HCT116 (cell line): ENCODE measurements at regions not wholly inside any gene's neighbourhood (a gene's known extent, or its start where the extent isn't known, plus 50 kb on each side); places are given as distances from the start of the nearest gene placed in this dataset.

Experiments used
- ATAC-seq: fragments of 200-7000 bp; cut with Tn5 transposase; 2 replicates; pipeline ENCODE4 v1.9.1; 2020; ENCODE audit warnings: mild to moderate bottlenecking, moderate library complexity
- BruUV-seq: library from RNA; stranded (reverse); fragments of 400-500 nt; replicated peaks from 2 replicates; lab custom pipeline; 2021; lab: Mats Ljungman, UMichigan
- CTCF ChIA-PET: fragments of 300-600 bp; sonication (Branson Sonifier 250); formaldehyde crosslinking; loops from one replicate; lab custom pipeline; 2021; ENCODE audit warnings: antibody characterized with exemption; lab: Charles Lee
- POLR2A ChIA-PET: fragments of 300-600, 350-600 bp; sonication (Branson Sonifier 250); formaldehyde crosslinking; loops from one replicate; lab custom pipeline; 2021; ENCODE audit warnings: antibody characterized with exemption; lab: Charles Lee
- RAD21 ChIA-PET, 2 experiments: fragments of 300-600 bp; sonication (Branson Sonifier 250); formaldehyde crosslinking; loops; one replicate each; lab custom pipeline; 2023; ENCODE audit warnings: low total read pairs in 2 of 2; ENCODE audit not compliant: uncharacterized antibody in 2 of 2, unreplicated experiment in 2 of 2, low non-redundant PET in 1 of 2; lab: Charles Lee
- DNase-seq: peaks from one replicate; pipeline ENCODE4 v3.0.0-alpha.2; 2010; ENCODE audit warnings: low read depth, low spot score
- H2AFZ ChIP-seq: fragments of 200-600 bp; shearing (Covaris generic), sonication (generic); 2 replicates; pipeline ENCODE4 v1.6.1; 2017; ENCODE audit warnings: low read depth, mixed run types, mixed read lengths, antibody characterized with exemption, low read length; ENCODE audit not compliant: poor library complexity, severe bottlenecking
- H3K27ac ChIP-seq: 2 replicates; pipeline ENCODE4 v1.5.1; 2012; ENCODE audit warnings: low read depth, low read length
- H3K27me3 ChIP-seq: fragments of 200-600 bp; sonication (generic); 2 replicates; pipeline ENCODE4 v1.6.1; 2016; ENCODE audit warnings: mixed run types, low read length, mixed read lengths; ENCODE audit not compliant: insufficient read depth
- H3K36me3 ChIP-seq, 2 experiments: fragments of 200-500 bp in 1 of 2; fragments of 200-600 bp in 1 of 2; sonication (Bioruptor generic) in 1 of 2; sonication (generic) in 1 of 2; 2 replicates each; pipeline versions ENCODE4 v1.5.1 to v1.6.1; 2014 to 2016; ENCODE audit warnings: low read length in 2 of 2, inconsistent platforms in 1 of 2, mixed read lengths in 1 of 2, mixed run types in 1 of 2; ENCODE audit not compliant: insufficient read depth in 2 of 2, control insufficient read depth in 1 of 2
- H3K4me1 ChIP-seq, 2 experiments: fragments of 200-600 bp in 1 of 2; sonication (generic) in 1 of 2; 2 replicates each; pipeline versions ENCODE4 v1.5.1 to v1.6.1; 2012 to 2017; ENCODE audit warnings: low read length in 2 of 2, inconsistent platforms in 1 of 2, mild to moderate bottlenecking in 1 of 2, mixed read lengths in 1 of 2, mixed run types in 1 of 2, moderate library complexity in 1 of 2; ENCODE audit not compliant: insufficient read depth in 2 of 2, control insufficient read depth in 1 of 2
- H3K4me2 ChIP-seq: fragments of 200-600 bp; sonication (generic); 2 replicates; pipeline ENCODE4 v1.6.1; 2017; ENCODE audit warnings: mixed run types, low read length, mixed read lengths
- H3K4me3 ChIP-seq, 2 experiments: fragments of 200-600 bp in 1 of 2; sonication (generic) in 1 of 2; replicated peaks in 1 of 2; 2 replicates each; pipeline ENCODE4 v1.5.1; 2011 to 2016; ENCODE audit warnings: low read length in 2 of 2, control low read depth in 1 of 2, low read depth in 1 of 2, mild to moderate bottlenecking in 1 of 2, mixed read lengths in 1 of 2, mixed run types in 1 of 2
- H3K79me2 ChIP-seq: fragments of 200-600 bp; sonication (generic); 2 replicates; pipeline ENCODE4 v1.6.1; 2017; ENCODE audit warnings: mild to moderate bottlenecking, mixed run types, low read length, moderate library complexity, mixed read lengths; ENCODE audit not compliant: insufficient read depth
- H3K9ac ChIP-seq: fragments of 200-600 bp; sonication (generic); 2 replicates; pipeline ENCODE4 v1.6.1; 2016; ENCODE audit warnings: low read length, mixed read lengths
- H3K9me2 ChIP-seq: fragments of 200-600 bp; sonication (generic), shearing (Covaris generic); 2 replicates; pipeline ENCODE4 v1.6.1; 2017; ENCODE audit warnings: mixed run types, mild to moderate bottlenecking, moderate library complexity; ENCODE audit not compliant: insufficient read depth
- H3K9me3 ChIP-seq, 2 experiments: fragments of 200-500 bp in 1 of 2; fragments of 200-600 bp in 1 of 2; sonication (Bioruptor generic) in 1 of 2; sonication (generic) in 1 of 2; 2 replicates each; pipeline ENCODE4 v1.6.1; 2014 to 2017; ENCODE audit warnings: low read length in 2 of 2, mixed read lengths in 2 of 2, inconsistent platforms in 1 of 2, low read depth in 1 of 2, mild to moderate bottlenecking in 1 of 2, mixed run types in 1 of 2, moderate library complexity in 1 of 2; ENCODE audit not compliant: control insufficient read depth in 1 of 2, insufficient read depth in 1 of 2
- H4K20me1 ChIP-seq: fragments of 200-600 bp; sonication (generic), shearing (Covaris generic); 2 replicates; pipeline ENCODE4 v1.6.1; 2017; ENCODE audit warnings: mixed run types, mild to moderate bottlenecking, moderate library complexity; ENCODE audit not compliant: insufficient read depth
- CBX3 ChIP-seq: IDR thresholded peaks from 2 replicates; pipeline ENCODE4 v1.6.1; 2012; ENCODE audit warnings: low read depth
- CEBPB ChIP-seq: IDR thresholded peaks from 2 replicates; pipeline ENCODE4 v1.6.1; 2012; ENCODE audit warnings: low read depth
- CTCF ChIP-seq, 3 experiments: fragments of 200-600 bp in 1 of 3; sonication (generic) in 1 of 3; IDR thresholded peaks in 2 of 3; conservative IDR thresholded peaks in 1 of 3; 2 replicates each; pipeline ENCODE4 v1.5.1; 2012 to 2017; ENCODE audit warnings: low read depth in 2 of 3, low read length in 2 of 3, antibody characterized with exemption in 1 of 3, borderline replicate concordance in 1 of 3, control low read depth in 1 of 3, mild to moderate bottlenecking in 1 of 3, mixed read lengths in 1 of 3, mixed run types in 1 of 3, moderate library complexity in 1 of 3; ENCODE audit not compliant: insufficient read depth in 1 of 3
- EGR1 ChIP-seq: IDR thresholded peaks from 2 replicates; pipeline ENCODE4 v1.6.1; 2012; ENCODE audit warnings: low read depth
- EZH2 ChIP-seq: fragments of 200-600 bp; sonication (generic); IDR thresholded peaks from 2 replicates; pipeline ENCODE4 v1.6.1; 2017; ENCODE audit warnings: antibody characterized with exemption, mixed run types
- EZH2phosphoT487 ChIP-seq: fragments of 200-600 bp; IDR thresholded peaks from 2 replicates; pipeline ENCODE4 v1.6.1; 2018; ENCODE audit warnings: antibody characterized with exemption, borderline replicate concordance
- JUND ChIP-seq: IDR thresholded peaks from 2 replicates; pipeline ENCODE4 v1.6.1; 2012
- POLR2A ChIP-seq: IDR thresholded peaks from 2 replicates; pipeline ENCODE4 v1.7.0; 2011; ENCODE audit warnings: borderline replicate concordance; ENCODE audit not compliant: insufficient read depth, insufficient read length; ENCODE audit errors: extremely low read depth
- RAD21 ChIP-seq: IDR thresholded peaks from 2 replicates; pipeline ENCODE4 v1.6.1; 2012; ENCODE audit warnings: low read depth, mild to moderate bottlenecking
- SIN3A ChIP-seq: IDR thresholded peaks from 2 replicates; pipeline ENCODE4 v1.6.1; 2012; ENCODE audit warnings: low read depth
- SP1 ChIP-seq: IDR thresholded peaks from 2 replicates; pipeline ENCODE4 v1.6.1; 2012; ENCODE audit warnings: low read depth
- TCF7L2 ChIP-seq: IDR thresholded peaks from 2 replicates; pipeline ENCODE4 v1.7.0; 2011; ENCODE audit warnings: borderline replicate concordance, inconsistent platforms; ENCODE audit not compliant: insufficient read depth, insufficient read length; ENCODE audit errors: extremely low read depth
- YY1 ChIP-seq: IDR thresholded peaks from 2 replicates; pipeline ENCODE4 v1.6.1; 2011; ENCODE audit warnings: low read length, low read depth, moderate library complexity, mild to moderate bottlenecking; ENCODE audit not compliant: insufficient replicate concordance; ENCODE audit errors: extremely low read depth
- ZBTB33 ChIP-seq: IDR thresholded peaks from 2 replicates; pipeline ENCODE4 v1.6.1; 2011; ENCODE audit warnings: mild to moderate bottlenecking, low read length, moderate library complexity; ENCODE audit not compliant: insufficient replicate concordance; ENCODE audit errors: extremely low read depth
- ZNF274 ChIP-seq: fragments of 200-500 bp; sonication (Bioruptor generic); IDR thresholded peaks from 2 replicates; pipeline ENCODE4 v1.6.1; 2014; ENCODE audit warnings: mild to moderate bottlenecking, low read depth, low read length, inconsistent platforms
- intact Hi-C: fragments of 100-400 bp; cut with micrococcal nuclease; formaldehyde crosslinking; loops from 2 replicates; pipeline ENCODE4 v1.10.0; 2022
- TF ChIP-seq, protein P1 (sequence below): IDR thresholded peaks from 2 replicates; pipeline ENCODE4 v1.6.1; 2012
- TF ChIP-seq, protein P2 (sequence below): IDR thresholded peaks from 2 replicates; pipeline ENCODE4 v1.6.1; 2012

DNA sequence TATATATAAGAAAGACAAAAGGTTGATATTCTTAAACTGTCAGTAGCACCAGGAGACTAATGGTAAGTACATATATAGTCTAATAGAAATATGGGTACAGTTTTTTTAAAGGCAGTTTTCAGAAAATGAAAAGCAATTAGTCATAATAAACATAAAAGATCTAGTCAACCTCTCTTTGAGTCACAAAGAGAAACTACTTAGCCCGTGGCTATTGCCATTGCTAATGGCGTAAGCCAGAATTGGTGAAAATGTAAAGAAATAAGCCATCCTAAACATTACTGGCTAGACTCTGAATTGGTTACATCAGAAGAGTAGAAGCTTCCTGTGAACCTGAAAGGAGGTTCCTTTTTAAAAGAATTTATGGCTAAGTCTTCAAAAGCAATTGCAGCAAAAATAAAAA lies 668.7 kb upstream of the CPEB2 start:
- no peak overlapping the region for H2AFZ ChIP-seq
- DNase-seq: no peak
- H3K9ac ChIP-seq: no peak overlapping the region
- H3K4me3 ChIP-seq: no peak overlapping the region
- ChIA-PET RAD21 (no interaction called here), POLR2A (no interaction called here), CTCF (no interaction called here)
- no peaks in the 10 kb centered on the region for H3K79me2 ChIP-seq
- H4K20me1 ChIP-seq: no peaks in the 10 kb centered on the region
- no peak for TF ChIP-seq TCF7L2
- no peak for TF ChIP-seq POLR2A
- no peak for TF ChIP-seq YY1
- TF ChIP-seq JUND: no peak
- TF ChIP-seq EGR1: no peak
- no peak for TF ChIP-seq EZH2
- TF ChIP-seq SP1: no peak
- no peak for TF ChIP-seq CEBPB
- H3K4me1 ChIP-seq: no peaks in the 10 kb centered on the region
- H3K27me3 ChIP-seq: no peaks in the 10 kb centered on the region
- no peaks in the 10 kb centered on the region; a peak in 2 of 4 replicates for H3K9me3 ChIP-seq
- no peak overlapping the region for H3K4me2 ChIP-seq
- H3K36me3 ChIP-seq: no peaks in the 10 kb centered on the region
- intact Hi-C loops: no loop called here
- no TSS peak for BruUV-seq
- no peaks in the 10 kb centered on the region for H3K9me2 ChIP-seq
- H3K27ac ChIP-seq: no peak overlapping the region
- no peak for ATAC-seq

GRCh38 chr4:14334166-14334565 lies 668.1 kb upstream of the CPEB2 start:
- no peaks in the 10 kb centered on the region for H4K20me1 ChIP-seq
- no peaks in the 10 kb centered on the region for H3K9me2 ChIP-seq
- DNase-seq: no peak
- POLR2A ChIA-PET: no interaction called here
- no peak for ATAC-seq
- no peaks in the 10 kb centered on the region; a peak in 2 of 4 replicates for H3K9me3 ChIP-seq
- intact Hi-C loops: no loop called here
- BruUV-seq: no TSS peak
- no peak overlapping the region for H3K4me2 ChIP-seq
- no peaks in the 10 kb centered on the region for H3K27me3 ChIP-seq
- no peak overlapping the region for H3K9ac ChIP-seq
- RAD21 ChIA-PET: no interaction called here
- CTCF ChIA-PET: no interaction called here
- no peaks in the 10 kb centered on the region for H3K79me2 ChIP-seq
- no peak overlapping the region for H3K27ac ChIP-seq
- H3K4me3 ChIP-seq: no peak overlapping the region
- H2AFZ ChIP-seq: no peak overlapping the region
- H3K36me3 ChIP-seq: no peaks in the 10 kb centered on the region
- H3K4me1 ChIP-seq: no peaks in the 10 kb centered on the region
- TF ChIP-seq ZNF274 (no peak), EZH2phosphoT487 (no peak), CEBPB (no peak), SIN3A (no peak), EZH2 (no peak), CTCF (IDR thresholded peaks at IDR 0.05 in 2 of 3, conservative IDR thresholded peaks at IDR 0.05 in 1 of 3; ENCODE audit: borderline replicate concordance in 1 of 3, insufficient read depth in 1 of 3, low read depth in 2 of 3, low read length in 2 of 3) (no peak), RAD21 (no peak), EGR1 (no peak), SP1 (no peak), ZBTB33 (no peak), TCF7L2 (no peak), CBX3 (no peak)
- TF ChIP-seq, protein P1, sequence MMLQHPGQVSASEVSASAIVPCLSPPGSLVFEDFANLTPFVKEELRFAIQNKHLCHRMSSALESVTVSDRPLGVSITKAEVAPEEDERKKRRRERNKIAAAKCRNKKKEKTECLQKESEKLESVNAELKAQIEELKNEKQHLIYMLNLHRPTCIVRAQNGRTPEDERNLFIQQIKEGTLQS: no peak
- TF ChIP-seq, protein P2, sequence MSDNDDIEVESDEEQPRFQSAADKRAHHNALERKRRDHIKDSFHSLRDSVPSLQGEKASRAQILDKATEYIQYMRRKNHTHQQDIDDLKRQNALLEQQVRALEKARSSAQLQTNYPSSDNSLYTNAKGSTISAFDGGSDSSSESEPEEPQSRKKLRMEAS: no peak
